HG02798 (cell line): ENCODE measurements at regions not wholly inside any gene's neighbourhood (a gene's known extent, or its start where the extent isn't known, plus 50 kb on each side); places are given as distances from the start of the nearest gene placed in this dataset.

ENCODE experiments used
- ATAC-seq: cut with Tn5 transposase; IDR thresholded peaks from one replicate; pipeline ENCODE4 v1.9.1; 2021; ENCODE audit warnings: mild to moderate bottlenecking; ENCODE audit not compliant: unreplicated experiment, poor library complexity

DNA sequence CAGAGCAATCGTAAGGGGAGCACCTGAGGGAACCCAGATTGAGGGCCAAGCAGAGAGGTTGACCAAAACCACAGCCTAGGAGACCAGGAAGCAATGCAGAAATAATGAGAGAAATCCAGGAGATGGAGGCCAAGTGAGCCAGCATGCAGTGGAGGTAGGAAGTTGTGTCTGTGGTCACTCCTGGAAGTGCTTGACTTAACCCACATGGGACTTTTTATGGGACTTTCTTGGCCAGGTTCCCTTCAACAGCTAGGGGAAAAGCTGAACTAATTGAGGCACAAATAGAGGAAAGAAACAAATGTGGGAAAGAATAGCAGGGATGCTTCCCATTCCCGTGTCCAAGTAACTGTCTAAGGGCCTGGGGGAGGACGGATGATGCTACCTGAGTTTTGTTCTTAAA, 293.2 kb upstream of the CLINT1 start:
- no peak for ATAC-seq

DNA sequence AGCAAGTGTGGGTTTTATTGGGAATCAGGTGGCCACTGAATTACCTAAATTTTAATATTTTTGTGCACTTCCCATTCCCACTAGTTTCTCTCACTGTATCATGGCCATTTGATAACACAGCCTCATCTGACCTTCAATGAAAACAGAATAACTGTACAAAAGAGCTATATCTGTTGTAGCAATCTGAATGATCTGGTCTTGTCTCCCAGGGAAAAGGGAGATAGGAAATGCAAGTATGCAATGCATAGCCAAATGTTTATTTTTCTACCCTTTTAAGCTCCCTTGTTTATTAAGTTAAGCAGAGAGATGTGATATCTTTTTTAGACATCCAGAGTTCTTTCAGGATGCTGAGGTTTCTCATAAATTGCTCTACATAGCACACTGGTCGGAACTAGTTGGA, 288.3 kb upstream of the CLINT1 start:
- no peak for ATAC-seq

DNA sequence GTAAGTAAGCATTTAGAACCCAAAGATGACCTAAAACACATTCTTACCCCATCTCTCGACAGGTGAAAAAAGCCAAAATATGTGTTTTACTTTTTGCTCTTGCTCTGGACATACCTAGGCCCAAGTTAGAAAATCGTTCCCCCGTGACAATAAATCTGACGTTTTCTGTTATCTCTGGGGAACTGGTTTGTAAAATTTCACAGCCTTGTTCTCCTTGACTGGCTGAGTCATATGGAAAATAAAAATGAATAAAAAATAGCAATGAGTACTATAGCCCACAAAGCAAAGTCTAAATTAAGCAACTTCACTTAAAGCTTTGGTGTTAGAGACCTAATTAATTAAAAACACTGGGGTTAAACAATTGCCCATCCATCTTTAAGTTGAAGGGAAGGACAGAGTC, 286.9 kb upstream of the CLINT1 start:
- no peak for ATAC-seq

DNA sequence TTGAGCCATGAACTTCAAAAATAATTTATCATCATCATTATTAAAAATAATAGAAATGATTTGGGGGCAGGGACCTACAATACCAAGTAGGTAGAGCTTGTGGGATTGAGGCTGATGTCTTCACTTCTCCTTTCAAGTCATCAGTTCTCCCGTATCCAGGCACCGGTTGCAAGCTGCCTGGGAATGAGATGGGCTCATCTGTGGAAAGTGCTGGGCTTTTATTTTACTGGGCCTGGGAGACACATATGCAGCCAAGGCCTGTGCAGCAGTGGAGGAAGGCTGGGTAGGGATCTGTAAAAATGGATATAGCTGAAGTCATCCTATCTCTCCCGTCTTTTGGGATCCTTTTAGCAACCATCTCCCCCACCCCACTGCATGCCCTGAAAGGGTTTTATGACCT, 284.1 kb upstream of the CLINT1 start:
- ATAC-seq: no peak

DNA sequence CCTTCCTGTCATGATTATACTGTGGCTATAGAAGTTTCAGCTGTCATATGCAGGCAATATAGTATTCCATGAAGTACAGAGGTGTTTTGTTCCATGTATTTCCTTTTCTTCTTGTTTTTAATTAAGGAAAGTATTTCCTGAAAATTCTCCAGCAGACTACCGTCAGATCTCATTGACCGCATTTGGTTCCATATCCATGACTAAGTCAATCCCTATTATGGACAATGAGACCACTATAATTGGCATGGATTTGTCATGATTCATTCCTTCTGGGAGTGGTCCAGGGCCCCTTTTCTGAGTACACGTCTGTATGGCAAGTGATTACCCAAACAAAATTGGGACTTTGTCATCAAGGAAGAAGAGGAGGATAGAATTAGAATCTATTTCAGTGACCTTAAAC, 283.2 kb upstream of the CLINT1 start:
- ATAC-seq: no peak

DNA sequence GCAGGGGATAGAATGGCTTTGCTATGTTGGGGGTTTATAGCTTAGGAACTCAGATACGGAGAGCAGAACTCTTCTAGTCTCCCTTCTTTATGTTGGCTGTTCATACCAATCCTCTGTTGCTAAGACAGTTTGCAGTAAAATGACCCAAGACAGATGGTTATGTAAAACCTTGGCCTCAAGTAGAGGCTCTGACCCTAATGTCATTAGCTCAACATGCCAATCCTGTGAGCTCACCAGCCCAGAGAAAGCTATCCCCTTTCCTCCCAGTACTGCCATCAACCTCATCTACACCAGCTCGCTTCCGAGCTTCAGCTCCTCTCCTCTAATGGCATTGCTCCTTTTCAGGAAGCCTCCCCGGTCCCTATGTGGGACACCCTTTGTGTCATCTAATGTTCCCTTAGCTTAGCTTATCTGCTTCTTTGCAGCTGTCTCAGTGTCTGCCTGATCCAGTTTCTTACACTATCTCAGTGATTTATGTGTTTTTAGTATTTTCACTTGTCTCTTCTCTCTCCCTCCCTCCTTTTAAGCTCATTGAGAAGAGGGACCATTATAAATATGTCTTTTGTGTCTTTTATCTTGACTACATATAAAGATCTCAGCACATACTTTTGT, 281.3 kb upstream of the CLINT1 start:
- no peak for ATAC-seq

DNA sequence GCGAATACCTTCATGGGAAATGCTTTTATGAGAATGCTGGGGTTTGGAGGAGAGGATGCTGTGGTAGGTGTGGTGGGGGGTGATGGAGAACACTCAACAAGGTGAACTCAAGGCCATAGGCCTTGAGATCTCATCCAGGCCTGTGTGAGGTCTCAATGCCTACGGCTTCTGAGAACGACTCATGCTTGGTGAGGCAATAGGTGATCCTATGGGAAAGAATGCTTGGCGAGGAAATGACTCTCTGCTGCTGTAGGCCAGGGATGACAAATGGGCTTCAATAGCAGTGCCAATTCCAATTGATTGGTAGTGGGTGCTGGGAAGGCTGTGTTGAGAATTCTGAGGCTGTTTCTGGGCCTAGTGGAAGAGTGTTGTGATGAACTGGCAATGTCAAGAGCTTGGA, 280.2 kb upstream of the CLINT1 start:
- no peak for ATAC-seq

DNA sequence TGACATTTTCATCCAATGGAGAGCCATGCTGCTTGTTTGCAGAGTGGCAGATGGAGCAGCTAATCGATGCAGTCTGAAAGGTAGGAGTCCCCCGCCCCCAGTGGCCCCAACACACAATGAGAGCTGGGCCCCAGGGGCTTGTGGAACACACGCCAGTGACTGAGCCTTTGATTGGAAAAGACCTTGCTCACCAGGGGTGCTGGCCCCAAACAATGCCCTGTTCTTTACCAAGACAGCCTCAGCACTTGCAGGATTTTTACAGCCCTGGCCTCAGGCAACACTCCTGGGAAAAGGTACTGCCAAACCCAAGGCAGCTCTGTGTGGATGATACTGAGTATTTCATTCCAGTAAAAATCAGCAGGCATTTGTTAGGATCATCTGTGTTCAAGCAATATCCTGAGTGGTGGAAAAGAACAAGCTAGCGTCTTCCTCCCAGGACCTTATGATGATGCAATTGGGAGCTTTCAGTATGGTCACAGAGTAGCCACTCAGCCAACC, 276.8 kb upstream of the CLINT1 start:
- ATAC-seq: no peak

DNA sequence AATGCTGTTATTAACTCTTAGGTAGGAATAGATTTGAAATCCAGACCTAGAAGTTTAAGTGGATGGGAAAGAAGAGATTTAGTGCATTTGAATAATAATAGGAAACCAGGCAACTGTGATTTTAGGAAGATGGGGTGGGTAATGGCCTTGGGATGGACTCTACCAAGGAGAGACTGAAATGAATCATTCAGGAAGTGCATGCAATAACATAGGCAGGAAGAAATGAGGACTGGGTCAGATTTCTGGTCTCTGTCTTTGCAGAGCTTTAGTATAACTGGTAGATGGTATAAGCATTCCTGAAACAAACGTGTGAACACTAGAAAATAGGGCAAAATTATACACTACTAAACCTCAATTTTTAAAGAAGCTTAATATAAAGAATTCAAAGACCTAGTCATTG, 274.4 kb upstream of the CLINT1 start:
- no peak for ATAC-seq

DNA sequence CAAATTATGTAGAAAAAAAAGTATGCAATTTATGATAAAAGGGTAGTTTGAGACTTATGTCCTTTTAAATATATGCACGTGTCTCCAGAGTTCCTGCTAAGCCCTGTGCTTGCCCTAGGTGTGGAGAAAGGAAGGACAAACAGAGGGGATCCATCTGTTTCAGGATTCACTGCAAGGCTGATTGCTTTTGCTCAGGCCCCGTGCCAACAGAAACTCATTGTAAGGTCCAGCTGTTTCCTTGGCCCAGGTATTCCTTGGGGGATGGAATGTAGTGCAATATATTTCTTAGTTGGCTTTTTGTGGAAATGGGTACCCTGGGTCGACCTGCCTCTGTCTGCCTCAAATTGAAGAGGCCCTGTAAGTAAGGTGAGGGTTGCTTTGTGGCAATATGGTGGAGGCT, 268.6 kb upstream of the CLINT1 start:
- ATAC-seq: no peak

DNA sequence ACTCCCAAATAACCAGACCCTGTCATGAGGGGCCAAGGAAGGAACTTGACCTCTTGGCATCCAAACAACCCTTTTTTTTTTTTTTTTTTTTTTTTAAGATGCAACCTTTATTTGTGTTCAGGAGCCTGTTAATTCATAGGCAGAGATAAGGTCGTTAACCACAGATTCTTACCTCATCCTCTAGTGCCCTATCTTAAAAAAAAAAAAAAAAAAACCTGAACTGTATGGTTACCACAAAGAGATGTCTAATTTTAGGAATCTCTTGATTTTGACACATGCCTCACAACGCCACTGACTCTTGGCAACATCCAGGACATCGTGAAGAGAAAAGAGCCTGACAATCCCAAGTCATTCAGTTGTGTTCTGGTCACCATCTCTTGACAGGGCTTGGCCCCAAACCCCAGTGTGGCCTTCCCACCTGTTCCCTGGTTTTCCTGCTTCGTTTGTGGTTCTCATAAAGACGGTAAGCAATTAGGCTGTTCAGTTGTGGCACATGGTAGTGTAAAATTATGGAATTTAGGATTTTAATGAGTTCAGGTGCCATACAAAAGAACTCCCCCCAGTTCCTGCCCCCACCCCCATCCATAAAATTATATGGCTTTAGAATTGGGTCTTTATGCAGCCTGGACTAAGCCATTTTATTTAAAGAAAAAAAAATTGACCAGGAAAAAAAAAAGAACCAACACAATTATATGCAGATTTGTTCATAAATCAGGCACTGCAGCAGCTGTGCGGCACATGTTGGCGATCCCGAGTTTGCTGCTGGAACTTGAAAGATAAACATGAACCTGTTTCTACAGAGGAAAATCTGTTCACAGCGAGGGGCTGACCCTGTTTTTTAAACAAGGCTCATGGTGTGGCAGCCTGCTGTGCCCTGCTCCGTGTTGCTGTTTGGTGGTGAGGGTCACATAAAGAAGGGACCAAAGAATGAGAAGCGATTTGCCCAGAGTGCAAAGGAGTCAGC, 267.8 kb upstream of the CLINT1 start:
- ATAC-seq: no peak

DNA sequence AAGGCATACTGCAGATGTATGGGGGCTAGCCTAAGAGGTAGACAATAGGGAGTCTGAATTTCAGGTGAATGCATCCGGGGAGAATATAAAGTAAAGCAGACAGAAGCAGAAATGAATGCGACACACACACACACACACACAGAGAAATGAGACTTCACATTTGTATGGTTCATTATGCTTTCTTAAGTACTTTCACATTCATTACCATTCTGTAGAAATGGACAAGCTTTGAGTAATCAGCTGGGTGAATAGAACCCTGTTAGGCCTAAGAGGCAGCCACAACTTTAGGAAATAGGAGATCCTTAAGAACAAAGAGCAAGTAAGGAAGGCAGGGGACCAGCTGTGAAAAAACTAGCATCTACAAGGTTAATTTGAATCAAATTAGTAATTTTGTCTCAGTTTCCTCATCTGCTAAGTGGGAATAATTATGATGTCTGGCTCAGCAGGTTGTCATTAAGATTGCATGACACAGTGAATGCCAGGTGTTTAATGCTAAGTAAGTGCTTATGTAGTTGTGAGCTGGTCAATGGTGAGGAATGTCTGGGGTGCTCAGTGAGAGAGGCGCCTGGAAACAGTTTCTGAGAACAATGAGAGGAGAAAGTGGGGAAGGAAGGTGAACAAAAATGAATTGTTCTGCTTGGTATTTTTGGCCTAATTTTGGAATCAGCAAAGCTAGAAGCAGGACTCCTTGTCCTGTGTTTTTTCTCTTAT, 265.8 kb upstream of the CLINT1 start:
- ATAC-seq: no peak

DNA sequence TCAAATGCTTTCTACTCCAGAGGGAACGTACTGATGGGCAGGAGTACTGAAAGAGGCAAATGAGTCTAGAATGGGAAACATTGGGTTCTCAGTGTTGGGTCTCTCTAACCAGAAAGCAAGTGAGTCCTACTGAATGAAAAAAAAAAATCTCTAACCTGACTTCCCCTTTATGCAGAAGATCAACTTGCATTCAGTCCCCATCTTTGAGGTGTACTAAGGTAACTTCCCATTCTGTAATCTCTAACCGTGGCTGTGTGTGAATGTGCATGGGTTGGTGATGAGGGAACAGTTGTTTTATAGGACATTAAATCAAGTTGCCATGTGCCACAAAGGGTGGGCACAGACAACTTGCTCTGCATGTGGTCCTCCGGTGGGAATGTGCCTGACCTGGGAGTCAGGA, 264.6 kb upstream of the CLINT1 start:
- no peak for ATAC-seq

DNA sequence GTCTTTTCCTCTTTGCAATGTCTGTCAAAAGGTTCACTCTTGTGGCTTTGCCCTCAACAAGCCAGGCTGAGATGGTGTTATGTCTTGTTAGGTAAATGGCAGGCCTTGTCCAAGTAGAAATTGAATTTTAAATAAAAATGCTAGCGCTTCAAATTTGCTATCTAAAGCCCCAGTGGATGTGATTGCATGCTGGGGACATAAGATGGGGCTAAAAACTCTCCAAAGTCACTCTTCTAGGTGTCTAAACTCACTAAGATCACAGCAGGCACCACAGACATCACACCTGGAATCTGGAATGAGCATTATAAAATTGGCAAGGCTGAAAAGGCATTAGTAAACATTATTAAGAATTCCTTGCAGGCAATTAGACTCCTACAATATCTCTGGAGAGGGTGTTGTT, 262.7 kb upstream of the CLINT1 start:
- no peak for ATAC-seq

DNA sequence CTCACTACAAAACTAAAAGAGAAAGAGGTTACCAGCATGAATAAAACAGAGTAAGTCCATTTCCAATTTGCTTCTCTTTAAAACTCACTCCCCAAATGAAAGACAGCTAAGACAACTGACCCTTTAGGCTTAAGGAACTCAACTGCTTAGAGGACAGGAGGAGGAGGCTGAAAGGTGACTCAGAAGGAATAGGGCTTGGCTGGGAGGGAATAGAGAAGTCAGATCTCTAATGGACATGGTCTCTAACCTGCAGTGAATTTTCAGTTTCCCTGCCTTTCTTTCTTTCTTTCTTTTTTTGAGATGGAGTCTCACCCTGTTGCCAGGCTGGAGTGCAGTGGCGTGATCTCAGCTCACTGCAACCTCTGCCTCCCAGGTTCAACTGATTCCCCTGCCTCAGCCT, 261.8 kb upstream of the CLINT1 start:
- no peak for ATAC-seq

DNA sequence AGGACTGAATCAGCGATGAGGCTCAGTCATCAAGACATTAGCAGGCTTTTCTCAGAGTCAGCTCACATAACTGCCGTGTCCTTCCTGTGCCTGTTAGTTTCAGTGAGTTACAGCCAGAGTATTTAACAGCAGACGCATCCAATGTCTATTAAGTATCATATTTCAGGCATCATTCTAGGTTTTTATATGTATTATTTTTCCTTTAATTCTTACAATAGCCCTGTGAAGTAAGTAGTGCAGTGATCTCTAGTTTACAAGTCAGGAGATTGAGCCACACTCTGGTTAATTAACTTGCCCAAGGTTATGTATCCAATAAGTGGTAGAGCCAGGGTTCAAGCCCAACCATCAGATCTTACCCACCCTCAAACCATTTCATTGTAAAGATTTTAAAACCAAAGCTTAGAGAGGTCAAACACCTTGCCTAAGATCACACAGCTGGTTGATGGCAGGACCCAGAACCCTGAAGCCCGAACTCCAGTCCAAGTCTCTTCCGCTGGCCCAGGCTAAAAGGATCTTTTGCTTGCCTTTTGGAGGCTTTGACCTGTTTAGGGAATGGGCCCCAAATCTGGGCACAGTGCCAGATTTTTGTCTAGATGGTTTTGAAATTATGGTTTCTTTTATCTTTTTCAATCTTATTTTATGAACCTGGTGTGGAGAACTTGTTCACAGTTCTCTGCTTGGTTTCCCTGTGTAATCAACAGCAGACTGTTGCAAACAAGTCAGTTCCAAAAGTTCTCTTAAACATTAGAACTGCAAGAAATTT, 261.2 kb upstream of the CLINT1 start:
- ATAC-seq: no peak

DNA sequence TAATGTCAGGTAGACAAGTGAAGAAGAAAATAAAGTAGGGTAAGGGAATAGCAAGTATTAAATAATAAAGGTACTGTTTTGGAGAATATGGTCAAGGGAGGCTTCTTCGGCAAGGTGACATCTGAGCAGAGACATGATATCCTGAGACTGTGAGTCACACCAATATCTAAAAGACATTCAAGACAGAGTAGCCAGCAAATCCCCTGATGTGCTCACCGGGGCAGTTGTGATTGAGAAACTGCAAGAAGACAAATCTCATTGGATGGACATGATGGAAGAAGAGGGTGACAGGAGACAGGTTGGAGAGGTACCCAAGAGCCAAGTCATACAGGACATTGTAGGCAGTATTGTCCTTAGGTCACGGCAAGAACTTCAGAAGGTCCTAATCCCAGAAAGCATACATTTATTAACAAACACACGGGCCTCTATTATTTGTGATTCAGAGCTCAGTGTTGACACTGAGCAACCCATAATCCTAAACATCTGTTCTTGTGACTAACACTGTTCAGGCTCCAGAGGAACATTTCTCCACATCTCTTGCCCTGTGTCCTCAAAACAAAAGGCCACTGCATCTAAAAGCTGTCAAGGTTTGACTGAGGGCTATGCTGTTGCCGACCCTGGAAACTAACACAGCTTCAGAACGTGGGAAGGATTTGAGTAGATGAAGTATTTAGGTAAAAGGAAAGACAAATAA, 258.7 kb upstream of the CLINT1 start:
- ATAC-seq: no peak

DNA sequence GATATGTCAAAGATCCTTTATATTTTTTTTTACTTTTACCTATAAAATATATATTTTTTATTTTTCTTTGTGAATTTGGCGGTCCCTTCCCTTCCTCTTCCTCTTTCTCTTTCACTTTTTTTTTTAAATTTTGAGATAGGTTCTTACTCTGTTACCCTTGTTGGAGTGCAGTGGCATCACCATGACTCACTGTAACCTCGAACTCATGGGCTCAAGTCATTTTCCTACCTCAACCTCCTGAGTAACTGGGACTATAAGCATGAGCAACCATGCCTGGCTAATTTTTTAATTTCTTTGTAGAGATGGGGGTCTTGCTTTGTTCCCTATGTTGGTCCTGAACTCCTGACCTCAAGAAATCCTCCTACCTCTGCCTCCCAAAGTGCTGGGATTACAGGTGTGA, 258.0 kb upstream of the CLINT1 start:
- ATAC-seq: no peak

DNA sequence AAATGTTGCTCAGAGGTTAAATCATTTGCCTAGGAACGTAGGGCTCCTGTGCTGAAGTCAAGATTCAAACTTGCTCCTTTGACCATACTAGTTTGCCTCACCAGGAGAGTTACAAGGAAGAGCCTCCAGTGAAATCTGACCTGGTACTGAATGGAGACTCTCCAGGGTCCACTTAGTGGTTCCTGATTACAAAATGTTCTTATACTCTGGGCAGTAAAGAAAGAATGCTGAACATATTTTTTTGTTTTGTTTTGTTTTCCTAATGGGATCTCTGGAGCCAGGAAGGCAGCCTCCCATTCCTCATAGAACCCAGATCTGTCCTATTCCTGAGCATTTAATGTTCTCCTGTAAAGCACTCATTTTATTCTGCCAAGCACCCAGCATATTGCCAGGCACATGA, 256.5 kb upstream of the CLINT1 start:
- no peak for ATAC-seq

DNA sequence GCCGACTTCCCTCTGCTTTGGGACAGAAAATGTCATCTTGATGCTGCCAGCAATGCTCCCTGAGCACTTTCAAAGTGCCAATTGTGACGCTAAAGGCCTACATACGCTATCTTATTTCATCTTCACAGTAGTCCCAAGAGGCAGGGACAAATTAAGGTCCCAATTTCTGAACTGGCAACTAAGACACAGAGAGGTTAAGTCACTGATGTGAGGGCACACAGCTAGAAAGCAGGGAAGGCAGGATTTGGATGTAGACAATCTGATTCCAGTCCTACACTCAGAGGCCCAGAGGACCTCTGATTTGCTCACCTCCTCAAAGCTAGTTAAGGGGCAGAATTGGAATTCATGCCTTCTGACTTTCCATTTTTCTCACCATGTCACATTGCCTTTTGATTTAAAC, 249.2 kb upstream of the CLINT1 start:
- no peak for ATAC-seq
